ENCODE measurements at regions not wholly inside any gene's neighbourhood (a gene's known extent, or its start where the extent isn't known, plus 50 kb on each side); places are given as distances from the start of the nearest gene placed in this dataset.
"Not testable (repeated sequence)": the region's sequence is repeated elsewhere in the genome, so short reads cannot be mapped to it uniquely, and the experiment has no call there.

- no peak for DNase-seq
These were observed 121.6 kb upstream of the FAM204A start for GRCh38 chr10:118463740-118464139.

DNA sequence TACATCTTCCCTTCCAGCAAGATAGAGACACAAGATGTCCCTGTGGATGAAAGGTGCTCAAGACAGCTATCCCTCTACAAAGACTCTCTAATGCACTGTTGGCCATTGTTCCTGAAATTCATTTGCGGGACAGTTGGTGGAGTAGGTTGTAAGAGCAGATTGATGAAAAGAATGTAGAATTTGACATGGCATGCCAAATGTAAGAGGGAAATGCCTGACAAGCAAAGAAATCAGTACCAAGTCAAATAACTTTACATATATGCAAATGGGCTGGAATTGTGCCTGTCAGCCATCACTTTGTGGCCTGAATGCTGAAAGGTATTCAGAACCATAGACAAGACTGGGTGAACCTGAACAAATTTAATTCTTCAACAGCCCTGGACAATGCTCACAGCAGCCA, 120.3 kb upstream of the FAM204A start:
- DNase-seq = no peak

DNA sequence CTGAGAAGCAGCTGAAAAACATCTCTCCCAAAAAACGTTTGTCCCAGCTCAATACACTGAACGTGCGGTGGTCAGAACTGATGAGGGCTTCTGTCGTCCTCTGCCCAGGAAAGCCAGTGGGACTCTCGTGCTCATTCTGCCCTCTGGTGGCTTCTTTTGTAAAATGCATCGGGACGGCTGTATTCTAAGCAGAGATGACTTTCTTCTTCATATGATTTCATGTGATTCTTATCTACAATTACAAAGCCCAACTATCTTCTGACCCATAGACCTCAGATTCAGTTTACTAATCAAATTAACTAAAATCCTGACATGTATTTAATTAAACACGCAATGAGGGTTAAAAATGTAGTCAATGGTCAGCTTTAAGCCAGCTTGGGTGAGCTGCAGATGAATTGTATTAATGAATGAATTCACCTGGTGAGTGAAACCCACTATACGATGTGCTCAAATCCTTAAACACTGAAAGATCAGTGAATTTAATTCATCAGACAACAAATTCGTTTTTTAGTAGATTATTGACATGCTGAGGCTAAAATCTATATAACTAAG, 117.6 kb upstream of the FAM204A start:
- peak; percentile 44 for DNase-seq

DNA sequence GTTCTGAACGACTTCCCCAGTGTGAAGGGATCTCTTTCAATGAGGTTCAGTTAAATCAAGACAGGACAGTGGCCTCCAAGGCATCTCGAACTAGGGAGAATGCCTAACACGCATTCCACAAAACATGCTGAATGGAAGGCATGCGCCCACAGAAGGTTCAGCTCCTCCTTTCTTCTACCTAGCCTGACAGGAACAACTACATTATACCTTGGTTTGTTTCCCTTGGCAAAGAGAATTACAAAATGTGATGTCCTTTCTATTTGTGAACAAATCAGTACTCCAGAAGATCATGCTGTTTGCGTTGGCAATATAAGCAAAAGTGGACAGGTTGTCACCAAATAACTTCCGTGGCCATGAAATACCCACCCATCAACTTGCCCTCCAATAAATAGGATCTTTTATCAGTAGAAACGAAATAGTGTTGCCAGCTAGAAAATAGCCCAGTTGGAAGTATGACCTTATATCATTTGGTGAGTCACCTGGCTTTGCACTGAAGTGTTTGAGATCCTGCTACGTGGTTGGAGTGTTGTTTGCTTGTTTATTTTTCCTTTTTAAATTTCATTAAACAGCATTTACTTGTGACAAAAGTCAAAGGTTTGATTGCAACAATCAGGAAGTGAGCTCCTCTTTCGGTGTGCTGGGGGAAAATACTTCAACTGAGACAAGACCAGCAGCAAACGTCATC, 117.0 kb upstream of the FAM204A start:
- DNase-seq = no peak

- no peak for DNase-seq
These were observed 115.8 kb upstream of the FAM204A start for GRCh38 chr10:118457824-118458428.

DNA sequence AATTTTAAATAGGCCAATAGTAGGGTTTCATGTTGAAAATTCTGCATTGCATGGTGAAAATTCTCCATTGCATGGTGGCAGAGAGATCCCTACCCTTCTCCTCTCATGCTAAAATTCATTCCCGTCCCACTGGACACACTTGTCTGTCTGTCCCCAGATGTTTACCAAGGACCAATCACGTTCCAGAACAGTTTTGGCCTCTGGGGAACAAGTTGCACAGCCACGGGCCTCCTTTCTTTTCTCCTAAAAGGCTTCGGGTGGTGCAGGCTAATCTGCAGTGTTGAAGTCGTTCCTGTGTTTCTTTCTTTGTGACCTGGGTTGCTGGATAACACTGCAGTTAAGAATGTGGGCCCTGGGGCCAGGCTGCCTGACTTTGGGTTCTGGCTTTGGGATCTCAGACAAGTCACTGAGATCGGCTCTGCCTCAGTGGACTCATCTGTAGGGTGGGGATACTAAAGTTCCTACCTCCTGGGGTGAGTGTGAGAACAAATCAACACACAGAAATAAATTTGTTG, 113.1 kb upstream of the FAM204A start:
- DNase-seq = no peak

GRCh38 chr10:118454211-118454610, 112.1 kb upstream of the FAM204A start:
- no peak for DNase-seq

GRCh38 chr10:118452098-118452497, 110.0 kb upstream of the FAM204A start:
- no peak for DNase-seq

DNA sequence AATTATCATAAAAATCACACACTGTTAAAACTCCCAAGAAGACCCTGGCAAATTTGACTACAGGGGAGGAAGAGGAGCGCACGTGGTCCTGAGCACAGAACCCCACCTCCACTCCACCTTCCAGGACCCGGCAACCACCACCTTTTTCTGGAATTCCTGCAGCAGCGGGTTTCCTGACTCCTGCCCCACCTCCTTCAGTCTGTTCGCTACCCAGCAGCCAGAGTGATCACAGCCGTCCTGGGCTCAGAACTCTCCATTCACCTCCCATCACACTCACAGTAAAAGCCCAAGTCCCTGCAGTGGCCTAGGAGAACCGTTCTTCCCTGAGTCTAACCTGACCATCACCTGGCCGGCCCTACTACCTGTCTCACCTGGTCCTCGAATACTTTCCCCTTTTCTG, 107.4 kb upstream of the FAM204A start:
- no peak for DNase-seq

GRCh38 chr10:118448744-118449143, 106.6 kb upstream of the FAM204A start:
- no peak for DNase-seq

DNA sequence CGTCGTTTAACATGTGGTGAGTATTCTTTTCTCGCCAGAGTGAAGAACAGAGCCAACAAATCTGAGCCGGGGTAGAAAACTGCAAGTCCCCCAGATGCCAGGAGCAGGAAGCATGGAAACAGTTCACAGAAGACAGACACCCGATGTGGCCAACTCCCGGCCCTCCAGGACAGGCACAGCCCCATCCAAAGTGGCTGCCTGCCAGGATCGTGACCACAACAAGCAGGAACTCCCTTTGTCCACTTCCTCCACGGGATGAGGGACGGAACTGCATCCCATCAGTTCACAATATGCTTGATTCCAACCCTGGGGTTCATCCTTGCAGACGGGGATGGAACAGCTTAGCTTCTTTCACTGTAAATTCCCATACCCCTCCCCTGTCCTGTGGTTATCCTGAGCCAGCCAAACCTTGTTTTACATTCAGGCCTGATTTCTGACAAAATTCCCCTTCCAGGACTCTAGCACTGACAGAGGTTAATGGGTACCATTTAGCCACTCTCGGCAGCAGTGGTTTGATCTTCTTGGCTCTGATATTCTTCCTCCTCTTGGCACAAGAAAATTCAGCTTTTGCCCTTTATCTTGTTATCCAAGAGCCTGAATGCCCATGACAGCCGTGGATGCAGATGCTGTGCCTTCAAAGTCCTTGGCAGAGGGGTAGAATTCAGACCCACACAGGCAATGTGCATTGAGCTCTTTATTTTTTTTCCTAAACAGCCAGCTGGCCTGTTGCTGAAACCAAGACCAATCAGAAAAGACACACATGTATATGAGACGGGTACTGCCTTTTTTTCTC, 105.5 kb upstream of the FAM204A start:
- DNase-seq = no peak

GRCh38 chr10:118445535-118445934, 103.4 kb upstream of the FAM204A start:
- no peak for DNase-seq

- no peak for DNase-seq
These were observed 101.9 kb upstream of the FAM204A start for GRCh38 chr10:118444069-118444468.

DNA sequence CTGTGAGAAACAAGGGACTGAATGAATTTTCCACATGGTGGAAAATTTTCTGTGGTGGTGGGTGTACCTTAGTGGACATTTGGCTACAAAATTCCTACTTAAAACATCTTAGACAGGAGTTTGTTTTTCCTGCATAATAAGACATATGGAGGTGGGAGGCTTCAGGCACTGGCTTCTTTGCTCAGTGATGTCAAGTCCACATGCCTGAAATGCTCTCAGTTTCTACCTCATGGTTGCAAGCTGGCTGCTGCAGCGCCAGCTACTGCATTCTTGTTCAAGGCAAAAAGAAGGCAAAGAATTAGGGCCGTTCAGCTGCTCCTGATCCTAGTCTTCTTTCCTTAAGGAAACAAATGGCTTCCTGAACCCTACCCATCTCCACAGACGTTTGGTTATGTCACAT, 99.9 kb upstream of the FAM204A start:
- DNase-seq = no peak

DNA sequence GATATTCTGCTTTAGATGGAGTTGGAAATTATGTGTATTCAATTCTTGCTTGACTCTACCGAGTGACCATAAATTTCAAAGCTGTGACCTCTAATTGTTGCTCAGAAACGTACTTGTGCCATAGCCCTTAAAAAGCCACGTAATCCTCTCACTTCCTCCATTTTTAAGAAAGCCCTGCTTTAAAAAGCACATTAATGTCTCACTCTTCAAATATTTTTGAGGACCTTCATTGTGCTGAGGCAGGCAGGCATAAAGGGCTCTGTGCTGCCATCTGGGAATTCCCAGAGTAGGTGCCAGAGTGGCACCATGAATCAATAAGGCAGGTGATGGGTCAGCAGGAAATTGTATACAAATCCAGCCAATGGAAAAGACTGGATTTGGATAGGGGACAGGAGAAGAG, 97.7 kb upstream of the FAM204A start:
- DNase-seq = no peak

DNA sequence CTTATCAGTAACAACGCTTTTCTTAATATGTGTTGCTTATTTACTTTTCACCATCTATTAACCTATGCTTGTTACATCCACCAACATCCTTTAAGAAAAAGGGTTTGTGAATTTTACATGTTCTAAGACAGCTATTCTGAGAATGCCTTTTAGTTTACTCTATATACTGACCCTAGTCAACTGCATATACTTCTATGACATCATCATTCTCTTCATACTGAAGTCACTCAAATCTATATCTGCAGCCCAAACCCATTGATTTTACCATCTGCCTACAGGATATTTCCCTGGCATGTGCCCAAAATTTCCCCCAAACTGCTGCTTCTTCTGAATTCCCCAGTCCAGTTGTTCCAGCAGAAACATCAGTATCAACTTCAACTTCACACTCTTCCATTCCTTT, 94.6 kb upstream of the FAM204A start:
- no peak for DNase-seq

GRCh38 chr10:118430190-118430589, 88.1 kb upstream of the FAM204A start:
- no peak for DNase-seq

DNA sequence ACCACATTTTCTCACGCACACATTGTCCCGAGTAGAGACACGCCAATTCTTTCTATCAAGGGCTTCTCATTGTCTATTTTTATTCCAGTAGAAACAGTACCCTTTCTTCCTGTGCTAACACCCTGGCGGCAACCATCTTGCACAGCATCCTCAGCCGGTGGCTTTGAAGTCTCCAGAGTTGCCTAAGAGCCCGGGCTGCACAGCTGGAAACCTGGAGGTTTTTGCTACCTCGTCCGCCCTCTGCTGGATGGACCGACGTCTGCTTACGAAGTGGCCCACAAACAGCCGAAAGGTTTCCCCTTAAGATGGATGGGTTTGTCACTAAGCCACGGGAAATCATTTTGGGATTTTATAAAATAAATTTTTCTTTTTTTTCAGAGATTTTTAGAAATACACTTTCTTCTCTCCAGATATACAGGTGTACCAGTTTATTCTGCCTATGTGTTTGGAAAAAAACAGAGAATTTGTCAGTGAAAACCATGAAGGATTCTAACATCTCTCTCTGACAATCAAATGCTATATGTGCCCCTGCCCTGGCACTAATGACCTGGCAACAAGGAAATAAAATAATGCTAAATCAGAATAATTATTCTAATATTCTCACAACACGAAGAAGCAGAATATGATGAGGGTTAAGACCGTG, 81.8 kb upstream of the FAM204A start:
- DNase-seq = peak; percentile 48

GRCh38 chr10:118422241-118422640, 80.1 kb upstream of the FAM204A start:
- DNase-seq = no peak

- not testable (repeated sequence) for DNase-seq
These were observed 77.9 kb upstream of the FAM204A start for GRCh38 chr10:118420049-118420448.

- no peak for DNase-seq
These were observed 70.8 kb upstream of the FAM204A start for GRCh38 chr10:118412932-118413331.

GRCh38 chr10:118412132-118412760, 70.1 kb upstream of the FAM204A start:
- DNase-seq = no peak

DNA sequence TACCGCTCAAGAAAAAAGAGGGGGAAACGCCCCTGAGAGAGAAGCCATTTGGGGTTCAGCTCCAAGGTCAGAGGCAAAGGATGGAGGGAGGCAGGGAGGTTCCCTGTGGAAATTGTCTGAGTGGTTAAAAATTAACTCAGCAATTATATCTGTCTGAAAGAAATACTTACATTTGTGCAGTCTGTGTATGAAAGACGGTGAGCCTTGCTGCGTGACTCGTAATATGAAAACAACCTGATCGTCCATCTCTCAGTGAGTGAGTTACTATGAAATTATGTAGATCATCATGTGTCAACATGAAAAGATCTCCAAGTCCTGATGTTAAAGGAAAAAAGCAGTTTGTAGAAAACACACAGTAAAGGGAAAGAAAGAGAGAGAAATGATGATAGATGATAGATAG, 67.2 kb upstream of the FAM204A start:
- no peak for DNase-seq

Data from activated CD8-positive, alpha-beta memory T cell treated with anti-CD3 and anti-CD28 coated beads, Interleukin-2, amount 50 U/mL, for 4 hours (primary cell).